ENCODE measurements at regions not wholly inside any gene's neighbourhood (a gene's known extent, or its start where the extent isn't known, plus 50 kb on each side); places are given as distances from the start of the nearest gene placed in this dataset.
"Not testable (repeated sequence)": the region's sequence is repeated elsewhere in the genome, so short reads cannot be mapped to it uniquely, and the experiment has no call there.

- DNase-seq (ENCODE audit: low read depth): no peak
Observed at GRCh38 chr5:78726571-78726970, 78.0 kb upstream of the LHFPL2 start.

DNA sequence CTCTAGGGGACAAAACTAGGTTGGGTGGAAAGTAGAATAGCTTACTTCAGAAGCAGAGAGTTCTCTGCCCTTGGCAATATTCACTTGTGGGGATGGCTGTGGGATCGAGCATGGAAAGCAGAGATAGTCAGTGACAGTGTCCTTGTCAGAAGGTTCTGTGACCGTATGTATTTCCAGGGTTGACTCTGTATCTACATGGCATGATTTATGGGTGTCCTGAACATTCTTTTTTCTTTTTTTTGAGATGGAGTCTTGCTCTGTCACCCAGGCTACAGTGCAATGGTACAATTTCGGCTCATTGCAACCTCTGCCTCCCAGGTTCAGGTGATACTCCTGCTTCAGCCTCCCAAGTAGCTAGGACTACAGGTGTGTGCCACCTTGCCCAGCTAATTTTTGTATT lies 77.4 kb upstream of the LHFPL2 start:
- DNase-seq (ENCODE audit: low read depth): no peak

DNA sequence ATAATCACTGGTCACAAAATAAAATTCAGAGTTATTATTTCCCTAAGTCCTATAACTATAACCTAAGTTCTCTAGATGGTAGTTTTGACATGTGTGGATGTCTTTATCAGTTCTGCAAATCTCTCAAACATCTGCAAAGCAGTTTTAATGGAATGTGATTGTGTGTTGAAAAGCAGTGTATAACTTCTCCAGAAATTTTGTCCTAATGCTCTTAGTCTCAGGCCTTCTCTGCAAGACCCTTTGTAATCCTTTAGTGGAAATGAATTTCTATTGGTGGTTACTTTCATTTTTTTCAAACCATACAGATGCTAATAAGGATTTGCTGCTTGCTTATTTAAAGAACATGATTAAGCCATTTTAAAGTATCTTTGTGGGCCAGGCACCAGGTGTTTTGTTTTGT lies 75.5 kb upstream of the LHFPL2 start:
- no peak for DNase-seq (ENCODE audit: low read depth)

DNA sequence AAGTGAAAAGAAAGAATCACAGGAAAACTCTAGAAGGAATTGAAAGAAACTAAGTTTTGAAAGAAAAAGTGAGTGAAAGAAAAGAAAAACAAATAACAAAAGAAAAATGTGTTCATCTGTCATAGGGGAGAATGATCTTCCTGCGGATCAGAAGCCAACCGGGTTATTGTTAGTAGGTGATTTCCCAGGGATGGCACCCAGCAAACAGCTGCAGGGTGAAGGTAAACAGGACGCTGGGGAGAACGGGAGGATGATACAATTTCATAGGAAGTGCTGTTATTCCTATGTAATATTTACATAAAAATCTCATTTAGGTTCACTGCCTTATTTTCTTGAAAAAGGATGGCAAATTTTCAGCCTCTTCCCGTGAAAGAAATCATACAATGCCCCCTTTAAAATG lies 72.4 kb upstream of the LHFPL2 start:
- DNase-seq (ENCODE audit: low read depth): no peak

GRCh38 chr5:78720227-78720985 lies 71.8 kb upstream of the LHFPL2 start:
- DNase-seq (ENCODE audit: low read depth): no peak

DNA sequence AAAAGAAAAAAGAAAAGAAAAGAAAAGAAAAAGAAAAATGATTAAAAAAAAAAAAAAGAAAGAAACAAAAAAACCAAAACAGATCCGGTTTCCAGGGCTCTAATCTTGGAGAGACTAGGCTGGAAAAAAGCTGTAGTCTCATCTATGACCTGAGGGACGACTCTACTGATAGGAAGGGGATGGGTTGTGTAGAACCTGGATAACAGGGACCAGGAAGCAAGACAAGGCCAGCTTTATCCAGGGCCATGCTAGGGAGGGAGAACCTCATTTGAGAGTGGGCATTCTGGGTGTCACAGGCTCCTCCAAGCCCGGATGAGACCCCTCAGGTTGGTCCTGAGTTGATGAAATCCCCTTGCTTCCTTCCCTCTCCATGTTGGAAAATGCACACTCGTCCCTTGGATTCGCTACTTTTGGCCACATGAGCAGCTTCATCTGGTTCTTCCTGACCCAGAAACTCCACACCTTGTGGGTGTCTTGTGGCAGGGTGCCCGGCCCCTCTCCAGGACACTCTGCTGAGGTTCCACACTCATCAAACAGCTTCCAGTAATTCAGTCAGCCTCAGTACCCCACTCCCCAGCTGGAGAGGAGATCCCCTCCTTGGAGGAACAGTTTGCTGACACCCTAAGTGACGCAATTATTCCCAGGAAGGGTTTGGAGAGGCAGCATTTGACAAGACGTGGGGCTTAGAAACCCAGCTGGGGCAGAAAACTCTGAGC lies 71.1 kb upstream of the LHFPL2 start:
- DNase-seq (ENCODE audit: low read depth): no peak

- DNase-seq (ENCODE audit: low read depth): no peak
Observed at GRCh38 chr5:78718824-78719223, 70.3 kb upstream of the LHFPL2 start.

GRCh38 chr5:78717674-78718584 lies 69.4 kb upstream of the LHFPL2 start:
- DNase-seq (ENCODE audit: low read depth): peak; percentile 54

DNA sequence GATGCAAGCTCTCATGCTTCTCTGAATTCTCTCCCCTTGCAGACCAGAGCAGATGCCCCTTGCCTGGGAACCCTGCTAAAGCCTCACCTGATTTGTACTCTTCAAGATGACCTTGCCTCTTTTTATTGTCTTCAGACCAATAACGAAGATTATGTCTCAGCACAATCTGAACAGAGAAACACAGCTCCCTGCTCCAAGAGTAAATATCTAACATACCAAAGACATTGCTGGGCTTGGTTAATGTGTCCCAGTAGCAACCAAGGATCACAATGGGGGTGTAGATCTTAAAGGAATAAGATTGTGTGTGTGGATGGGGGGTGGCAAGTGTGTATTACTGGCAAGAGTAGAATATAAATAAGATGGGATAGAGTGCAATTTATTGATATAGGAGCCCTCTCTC lies 67.6 kb upstream of the LHFPL2 start:
- DNase-seq (ENCODE audit: low read depth): no peak

- DNase-seq (ENCODE audit: low read depth): not testable (repeated sequence)
Observed at GRCh38 chr5:78715351-78715750, 66.8 kb upstream of the LHFPL2 start.

DNA sequence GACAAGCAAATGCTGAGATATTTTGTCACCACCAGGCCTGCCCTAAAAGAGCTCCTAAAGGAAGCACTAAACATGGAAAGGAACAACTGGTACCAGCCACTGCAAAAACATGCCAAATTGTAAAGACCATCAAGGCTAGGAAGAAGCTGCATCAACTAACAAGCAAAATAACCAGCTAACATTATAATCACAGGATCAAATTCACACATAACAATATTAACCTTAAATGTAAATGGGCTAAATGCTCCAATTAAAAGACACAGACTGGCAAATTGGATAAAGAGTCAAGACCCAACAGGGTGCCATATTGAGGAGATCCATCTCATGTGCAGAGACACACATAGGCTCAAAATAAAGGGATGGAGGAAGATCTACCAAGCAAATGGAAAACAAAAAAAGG lies 63.1 kb upstream of the LHFPL2 start:
- not testable (repeated sequence) for DNase-seq (ENCODE audit: low read depth)

- DNase-seq (ENCODE audit: low read depth): not testable (repeated sequence)
Observed at GRCh38 chr5:78709729-78710430, 61.3 kb upstream of the LHFPL2 start.

GRCh38 chr5:78706825-78707224 lies 58.3 kb upstream of the LHFPL2 start:
- no peak for DNase-seq (ENCODE audit: low read depth)

GRCh38 chr5:78706381-78706780 lies 57.8 kb upstream of the LHFPL2 start:
- no peak for DNase-seq (ENCODE audit: low read depth)

GRCh38 chr5:78705826-78706225 lies 57.3 kb upstream of the LHFPL2 start:
- no peak for DNase-seq (ENCODE audit: low read depth)

GRCh38 chr5:78701795-78702410 lies 53.3 kb upstream of the LHFPL2 start:
- DNase-seq (ENCODE audit: low read depth): no peak

DNA sequence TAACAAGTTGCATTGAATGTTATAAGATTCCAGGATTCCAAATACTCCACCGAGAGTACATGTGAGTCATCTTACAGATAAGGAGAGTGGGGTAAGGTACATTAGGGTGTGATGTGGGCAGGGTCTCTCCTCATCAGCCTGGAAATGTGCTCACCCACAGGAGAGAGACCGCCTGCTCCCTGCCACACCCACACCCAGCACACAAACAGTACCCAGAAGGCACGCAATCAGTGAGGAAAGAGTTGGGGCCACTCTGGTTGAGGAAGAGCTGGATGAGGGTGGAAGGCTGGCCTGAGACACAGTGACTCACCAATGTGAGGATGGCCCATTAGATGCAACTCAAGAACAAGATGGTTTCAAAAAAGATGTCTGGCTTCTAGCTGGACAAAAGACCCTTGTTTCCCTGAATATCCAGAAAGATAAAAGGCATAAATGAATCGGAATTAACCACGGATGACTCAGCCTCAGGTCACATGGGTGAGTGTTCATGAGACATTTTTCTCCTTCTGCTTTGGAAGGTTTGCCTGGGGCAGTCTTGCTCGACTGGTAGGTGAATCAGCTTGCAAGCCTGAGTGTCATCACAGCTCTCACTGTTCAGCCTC lies 51.1 kb upstream of the LHFPL2 start:
- peak; percentile 98 for DNase-seq (ENCODE audit: low read depth)

GRCh38 chr5:78698191-78698791 lies 49.7 kb upstream of the LHFPL2 start:
- DNase-seq (ENCODE audit: low read depth): peak; percentile 32

Data from Daoy (cell line).